ENCODE measurements at regions not wholly inside any gene's neighbourhood (a gene's known extent, or its start where the extent isn't known, plus 50 kb on each side); places are given as distances from the start of the nearest gene placed in this dataset.

- TF ChIP-seq POLR2A (IDR thresholded peaks at IDR 0.05; ENCODE audit: borderline replicate concordance, extremely low read depth, insufficient read depth, insufficient read length) (no peak), YY1 (IDR thresholded peaks at IDR 0.05; ENCODE audit: extremely low read depth, insufficient replicate concordance, low read depth, low read length) (no peak), EZH2phosphoT487 (IDR thresholded peaks at IDR 0.05; ENCODE audit: borderline replicate concordance) (no peak), REST (IDR thresholded peaks at IDR 0.05; ENCODE audit: low read depth) (no peak)
- TF ChIP-seq, protein P1, sequence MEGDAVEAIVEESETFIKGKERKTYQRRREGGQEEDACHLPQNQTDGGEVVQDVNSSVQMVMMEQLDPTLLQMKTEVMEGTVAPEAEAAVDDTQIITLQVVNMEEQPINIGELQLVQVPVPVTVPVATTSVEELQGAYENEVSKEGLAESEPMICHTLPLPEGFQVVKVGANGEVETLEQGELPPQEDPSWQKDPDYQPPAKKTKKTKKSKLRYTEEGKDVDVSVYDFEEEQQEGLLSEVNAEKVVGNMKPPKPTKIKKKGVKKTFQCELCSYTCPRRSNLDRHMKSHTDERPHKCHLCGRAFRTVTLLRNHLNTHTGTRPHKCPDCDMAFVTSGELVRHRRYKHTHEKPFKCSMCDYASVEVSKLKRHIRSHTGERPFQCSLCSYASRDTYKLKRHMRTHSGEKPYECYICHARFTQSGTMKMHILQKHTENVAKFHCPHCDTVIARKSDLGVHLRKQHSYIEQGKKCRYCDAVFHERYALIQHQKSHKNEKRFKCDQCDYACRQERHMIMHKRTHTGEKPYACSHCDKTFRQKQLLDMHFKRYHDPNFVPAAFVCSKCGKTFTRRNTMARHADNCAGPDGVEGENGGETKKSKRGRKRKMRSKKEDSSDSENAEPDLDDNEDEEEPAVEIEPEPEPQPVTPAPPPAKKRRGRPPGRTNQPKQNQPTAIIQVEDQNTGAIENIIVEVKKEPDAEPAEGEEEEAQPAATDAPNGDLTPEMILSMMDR (IDR thresholded peaks at IDR 0.05 in 2 of 3, conservative IDR thresholded peaks at IDR 0.05 in 1 of 3; ENCODE audit: borderline replicate concordance in 1 of 3, insufficient read depth in 1 of 3, low read depth in 2 of 3, low read length in 2 of 3), result no peak
Measured at GRCh38 chr15:23503980-23504379, 56.9 kb upstream of the GOLGA6L2 start.

All from HCT116 (cell line).